Neural crest cell (in vitro differentiated cells): ENCODE measurements at regions not wholly inside any gene's neighbourhood (a gene's known extent, or its start where the extent isn't known, plus 50 kb on each side); places are given as distances from the start of the nearest gene placed in this dataset.

Source experiments
- DNase-seq: peaks from one replicate; pipeline ENCODE4 v3.0.0; 2021; ENCODE audit warnings: low read depth, mixed read lengths, low spot score
- H3K27ac Mint-ChIP-seq: one replicate; pipeline ENCODE4 v1.8.0; 2021; ENCODE audit warnings: mild to moderate bottlenecking, mixed read lengths; ENCODE audit not compliant: unreplicated experiment
- H3K27me3 Mint-ChIP-seq: 2 replicates; pipeline ENCODE4 v1.8.0; 2021; ENCODE audit warnings: low read depth, mild to moderate bottlenecking, mixed read lengths
- H3K36me3 Mint-ChIP-seq: 2 replicates; pipeline ENCODE4 v1.8.0; 2021; ENCODE audit warnings: low read depth, mild to moderate bottlenecking, mixed read lengths
- H3K4me1 Mint-ChIP-seq: 2 replicates; pipeline ENCODE4 v1.8.0; 2021; ENCODE audit warnings: mixed read lengths
- H3K4me3 Mint-ChIP-seq: one replicate; pipeline ENCODE4 v1.8.0; 2021; ENCODE audit warnings: mild to moderate bottlenecking, mixed read lengths
- H3K9me3 Mint-ChIP-seq: 2 replicates; pipeline ENCODE4 v1.8.0; 2021; ENCODE audit warnings: mixed read lengths
- TF ChIP-seq, protein P1 (sequence below): fragments of 200-600 bp; sonication (generic); conservative IDR thresholded peaks from 2 replicates; pipeline ENCODE4 v1.5.0; 2021; ENCODE audit warnings: antibody characterized with exemption, mild to moderate bottlenecking

DNA sequence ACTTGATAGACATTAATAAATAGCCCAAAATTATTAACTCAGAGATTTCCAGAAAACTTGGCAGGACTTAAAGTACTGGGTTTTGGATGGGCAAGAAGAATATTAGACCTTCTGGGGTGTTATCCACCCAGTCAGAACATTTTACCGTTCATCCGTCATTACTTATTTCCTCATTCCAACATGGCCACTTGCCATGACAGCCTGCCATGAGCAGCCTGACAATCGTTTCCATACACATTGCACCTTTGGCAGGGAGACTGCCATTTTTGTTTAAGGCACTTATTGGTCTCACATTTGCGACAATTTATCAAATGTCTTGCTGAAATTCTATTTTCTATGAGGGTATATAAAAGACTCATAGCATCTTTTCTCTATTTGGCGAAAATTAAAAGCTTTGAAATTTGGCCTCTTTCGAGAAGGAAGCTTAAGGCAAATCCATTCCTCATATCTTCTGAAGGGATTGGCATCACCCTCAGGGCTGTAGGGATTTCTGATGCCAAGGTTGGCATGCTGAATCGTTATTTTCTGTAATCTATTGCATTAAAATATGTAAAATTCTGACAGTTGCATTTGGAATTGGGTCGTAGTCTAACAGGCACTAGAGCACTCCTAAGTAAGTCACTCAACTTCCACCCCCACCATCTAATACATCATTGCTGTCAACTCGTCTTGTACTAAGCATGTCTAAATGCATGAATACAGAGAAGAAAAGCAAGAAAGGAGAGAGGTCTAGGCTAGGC is 406.3 kb upstream of the PIK3C3 start:
- H3K4me1 Mint-ChIP-seq, result no peaks in the 10 kb centered on the region
- TF ChIP-seq, protein P1, sequence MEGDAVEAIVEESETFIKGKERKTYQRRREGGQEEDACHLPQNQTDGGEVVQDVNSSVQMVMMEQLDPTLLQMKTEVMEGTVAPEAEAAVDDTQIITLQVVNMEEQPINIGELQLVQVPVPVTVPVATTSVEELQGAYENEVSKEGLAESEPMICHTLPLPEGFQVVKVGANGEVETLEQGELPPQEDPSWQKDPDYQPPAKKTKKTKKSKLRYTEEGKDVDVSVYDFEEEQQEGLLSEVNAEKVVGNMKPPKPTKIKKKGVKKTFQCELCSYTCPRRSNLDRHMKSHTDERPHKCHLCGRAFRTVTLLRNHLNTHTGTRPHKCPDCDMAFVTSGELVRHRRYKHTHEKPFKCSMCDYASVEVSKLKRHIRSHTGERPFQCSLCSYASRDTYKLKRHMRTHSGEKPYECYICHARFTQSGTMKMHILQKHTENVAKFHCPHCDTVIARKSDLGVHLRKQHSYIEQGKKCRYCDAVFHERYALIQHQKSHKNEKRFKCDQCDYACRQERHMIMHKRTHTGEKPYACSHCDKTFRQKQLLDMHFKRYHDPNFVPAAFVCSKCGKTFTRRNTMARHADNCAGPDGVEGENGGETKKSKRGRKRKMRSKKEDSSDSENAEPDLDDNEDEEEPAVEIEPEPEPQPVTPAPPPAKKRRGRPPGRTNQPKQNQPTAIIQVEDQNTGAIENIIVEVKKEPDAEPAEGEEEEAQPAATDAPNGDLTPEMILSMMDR, result no peak
- H3K27ac Mint-ChIP-seq, result no peak overlapping the region
- H3K9me3 Mint-ChIP-seq, result no peaks in the 10 kb centered on the region
- no peak for DNase-seq
- no peaks in the 10 kb centered on the region for H3K27me3 Mint-ChIP-seq
- H3K36me3 Mint-ChIP-seq, result no peaks in the 10 kb centered on the region
- no peak overlapping the region for H3K4me3 Mint-ChIP-seq

DNA sequence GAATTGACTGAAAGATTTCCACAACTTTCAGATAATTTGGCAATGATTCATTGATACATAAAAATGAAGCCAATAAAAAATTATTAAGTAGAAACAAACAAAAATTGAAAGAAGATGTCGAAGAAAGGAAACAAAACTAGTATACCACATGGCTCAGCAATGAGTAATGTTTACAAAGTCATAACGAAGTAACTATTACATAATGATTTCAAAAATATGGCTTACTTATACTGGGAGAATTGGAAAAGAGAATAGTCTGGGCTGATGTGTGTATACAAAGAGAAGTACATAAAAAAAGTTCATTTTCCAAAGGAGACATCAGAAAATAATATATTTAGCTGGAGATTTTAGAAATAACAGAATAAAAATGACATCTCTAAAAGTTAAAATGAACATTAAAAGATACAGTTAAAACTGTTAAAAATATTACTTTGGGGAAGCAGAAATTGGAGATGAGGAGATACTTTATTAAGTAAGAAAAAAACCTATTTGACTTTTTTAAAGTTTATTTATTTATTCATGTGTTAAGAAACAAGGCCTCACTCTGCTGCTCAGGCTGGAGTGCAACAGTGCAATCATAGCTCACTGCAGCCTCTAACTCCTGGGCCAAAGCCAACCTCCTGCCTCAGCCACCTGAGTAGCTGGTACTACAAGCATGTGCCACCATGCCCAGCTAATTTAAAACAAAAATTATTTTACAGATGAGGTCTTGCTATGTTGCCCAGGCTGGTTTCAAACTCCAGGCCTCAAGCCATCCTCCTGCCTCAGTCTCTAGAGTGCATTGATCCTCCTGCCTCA is 409.7 kb upstream of the PIK3C3 start:
- Mint-ChIP-seq H3K36me3 (no peaks in the 10 kb centered on the region), H3K9me3 (no peaks in the 10 kb centered on the region), H3K27ac (no peak overlapping the region), H3K4me3 (no peak overlapping the region), H3K4me1 (no peaks in the 10 kb centered on the region), H3K27me3 (no peaks in the 10 kb centered on the region)
- no peak for DNase-seq
- TF ChIP-seq, protein P1, result no peak

- TF ChIP-seq, protein P1, result no peak
- no peak for DNase-seq
- H3K9me3 Mint-ChIP-seq, result no peaks in the 10 kb centered on the region
- no peaks in the 10 kb centered on the region for H3K27me3 Mint-ChIP-seq
- no peak overlapping the region for H3K27ac Mint-ChIP-seq
- H3K4me3 Mint-ChIP-seq, result no peak overlapping the region
- H3K36me3 Mint-ChIP-seq, result no peaks in the 10 kb centered on the region
- no peaks in the 10 kb centered on the region for H3K4me1 Mint-ChIP-seq
These were observed 411.2 kb upstream of the PIK3C3 start for GRCh38 chr18:41543815-41544214.

DNA sequence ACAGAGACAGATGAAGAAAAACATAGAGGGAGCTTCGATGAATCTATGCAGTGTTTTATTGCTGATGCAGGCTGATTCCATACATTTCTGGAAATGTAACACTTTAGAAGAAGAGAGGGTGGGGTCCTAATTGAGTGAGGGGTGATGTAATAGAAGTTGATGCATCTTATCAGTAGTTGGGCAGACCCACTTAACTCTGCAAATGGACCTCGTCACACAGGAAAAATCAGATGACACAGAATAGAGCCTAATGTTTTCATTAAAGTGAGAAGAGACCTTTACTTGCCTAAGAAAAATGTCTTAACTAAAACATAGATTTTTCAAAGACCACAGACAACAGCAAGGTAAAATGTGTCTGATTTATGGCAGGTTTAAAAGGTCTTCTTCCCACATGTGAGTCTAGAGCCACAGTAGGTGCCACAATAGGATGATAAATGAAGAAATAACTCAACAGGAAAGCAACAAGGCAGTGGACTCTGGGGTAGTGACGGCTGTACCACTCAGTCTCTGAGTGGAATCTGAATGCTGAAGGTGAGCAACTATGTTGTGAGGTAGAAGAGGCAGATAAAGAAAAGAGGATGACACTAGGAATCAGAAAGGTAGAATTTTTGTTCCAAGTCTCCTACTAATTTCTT is 414.7 kb upstream of the PIK3C3 start:
- no peak overlapping the region for H3K4me3 Mint-ChIP-seq
- H3K9me3 Mint-ChIP-seq, result no peaks in the 10 kb centered on the region
- H3K27me3 Mint-ChIP-seq, result no peaks in the 10 kb centered on the region
- H3K36me3 Mint-ChIP-seq, result peaks cover 9% of the 10 kb centered on the region
- no peak overlapping the region for H3K27ac Mint-ChIP-seq
- no peaks in the 10 kb centered on the region for H3K4me1 Mint-ChIP-seq
- TF ChIP-seq, protein P1, result no peak
- no peak for DNase-seq

DNA sequence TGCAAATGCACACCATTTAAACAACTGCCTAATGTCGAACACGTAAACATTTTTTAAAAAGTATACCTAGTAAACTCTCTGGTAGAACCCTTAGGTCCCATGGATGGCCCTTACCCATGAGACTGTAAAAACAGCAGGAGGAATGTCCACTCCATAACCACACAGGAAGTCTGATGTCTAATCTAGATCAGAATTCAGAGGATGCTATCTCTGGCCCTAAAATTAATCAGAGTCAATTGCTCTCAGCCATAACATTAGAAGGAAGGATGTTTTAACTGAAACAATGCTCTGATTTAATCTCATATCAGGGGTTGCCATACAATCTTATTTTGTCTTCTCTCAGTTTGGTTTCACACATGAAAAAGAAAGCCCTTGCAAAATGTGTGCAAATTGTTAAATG is 416.3 kb upstream of the PIK3C3 start:
- H3K9me3 Mint-ChIP-seq, result no peaks in the 10 kb centered on the region
- TF ChIP-seq, protein P1, result no peak
- H3K36me3 Mint-ChIP-seq, result peaks cover 9% of the 10 kb centered on the region
- no peak overlapping the region for H3K4me3 Mint-ChIP-seq
- no peak overlapping the region for H3K27ac Mint-ChIP-seq
- H3K27me3 Mint-ChIP-seq, result no peaks in the 10 kb centered on the region
- H3K4me1 Mint-ChIP-seq, result no peaks in the 10 kb centered on the region
- DNase-seq, result no peak
